Stimulated activated CD8-positive, alpha-beta memory T cell treated with anti-CD3 and anti-CD28 coated beads, Interleukin-12 subunit alpha, Interleukin-12 subunit beta, amount 100 ng/mL, for 24 hours (primary cell): ENCODE measurements at regions not wholly inside any gene's neighbourhood (a gene's known extent, or its start where the extent isn't known, plus 50 kb on each side); places are given as distances from the start of the nearest gene placed in this dataset.

Experiments
- DNase-seq: peaks from one replicate; pipeline ENCODE4 v3.0.0-alpha.2; 2020; ENCODE audit errors: extremely low read depth

DNA sequence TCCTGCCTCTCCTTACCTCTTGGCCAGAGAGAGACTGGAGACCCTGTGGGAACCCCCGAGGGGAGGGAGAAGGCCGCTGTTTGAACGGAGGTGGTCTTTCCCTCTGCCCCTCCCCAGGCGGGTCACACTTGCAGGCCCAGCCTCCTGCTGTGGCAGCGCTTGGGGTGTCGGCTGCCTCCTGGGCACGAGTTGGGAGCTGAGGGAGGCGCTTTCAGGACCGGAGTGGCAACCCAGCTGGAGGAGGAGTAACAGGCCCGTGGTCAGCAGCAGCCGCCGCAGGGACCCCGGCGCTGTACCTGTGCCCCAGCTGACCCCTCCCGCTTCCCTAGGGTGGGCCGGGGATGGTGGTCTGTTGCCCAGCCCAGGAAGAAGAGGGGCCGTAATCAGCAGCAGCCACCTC, 278.3 kb downstream of the SEC14L1 start:
- no peak for DNase-seq

DNA sequence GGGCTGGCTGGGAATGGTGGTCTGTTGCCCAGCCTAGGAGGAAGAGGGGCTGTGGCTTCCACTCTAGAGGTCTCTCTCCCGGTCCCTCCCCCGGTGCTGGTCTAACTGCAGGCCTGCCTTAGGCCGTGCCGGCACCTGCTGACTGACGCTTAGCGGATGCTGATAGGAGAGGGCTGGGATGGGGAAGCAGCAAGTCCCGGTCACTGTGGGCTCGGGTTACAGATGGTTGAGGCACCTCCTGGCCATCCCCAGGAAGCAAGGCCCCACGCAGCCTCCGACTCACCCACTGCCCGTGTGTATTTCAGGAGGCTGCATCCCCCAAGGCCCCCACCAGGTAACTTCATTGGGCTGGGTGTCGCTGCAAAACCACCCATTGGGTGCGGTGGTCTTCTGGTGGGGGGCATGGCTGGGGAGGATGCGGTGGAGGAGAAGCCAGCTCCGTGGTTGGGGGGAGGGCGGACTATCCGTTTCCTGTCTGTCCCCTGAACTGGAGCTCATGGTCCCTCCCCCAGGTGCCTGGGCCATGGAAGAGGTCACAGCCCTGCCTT, 278.9 kb downstream of the SEC14L1 start:
- DNase-seq = no peak

GRCh38 chr17:77420095-77420803, 279.5 kb downstream of the SEC14L1 start:
- no peak for DNase-seq

DNA sequence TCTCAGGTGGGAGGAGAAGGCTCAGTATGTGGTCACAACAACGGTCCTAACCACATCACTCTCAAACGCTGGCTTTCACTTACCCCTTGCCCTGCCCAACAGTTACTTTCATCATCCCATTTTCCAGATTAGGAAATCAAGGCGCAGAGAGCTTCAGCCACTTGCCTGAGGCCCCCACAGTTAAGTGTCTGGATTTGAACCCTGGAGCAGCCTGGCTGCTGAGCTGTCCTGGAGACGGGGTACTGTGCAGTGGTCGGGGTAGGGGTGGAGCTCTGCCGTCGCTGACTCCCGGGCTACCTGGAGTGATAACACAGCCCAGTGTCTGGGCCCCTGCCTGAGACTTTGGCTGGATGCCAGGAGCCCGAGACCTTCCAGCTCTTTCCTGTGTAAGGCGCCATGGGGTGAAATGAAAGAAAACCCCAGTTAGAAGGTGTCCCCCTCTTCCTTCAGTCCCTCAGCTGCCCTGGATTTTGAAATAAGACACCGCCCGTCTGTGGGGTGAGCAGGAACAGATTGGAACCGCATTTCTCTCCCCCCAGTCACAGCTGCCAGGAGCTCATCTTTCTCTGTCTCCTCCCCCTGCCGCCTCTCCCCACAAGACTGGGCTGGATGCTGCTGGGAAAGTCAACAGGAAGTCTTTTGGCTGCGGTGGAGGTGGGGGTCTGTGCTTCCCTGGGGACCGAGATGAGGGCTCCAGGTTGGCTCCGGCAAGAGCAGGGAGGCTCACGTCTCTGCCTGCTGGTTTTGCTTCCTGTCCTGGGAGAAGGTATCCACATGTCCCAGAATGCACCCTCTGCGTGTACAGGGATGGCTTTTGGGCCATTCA, 280.2 kb downstream of the SEC14L1 start:
- DNase-seq = no peak

DNA sequence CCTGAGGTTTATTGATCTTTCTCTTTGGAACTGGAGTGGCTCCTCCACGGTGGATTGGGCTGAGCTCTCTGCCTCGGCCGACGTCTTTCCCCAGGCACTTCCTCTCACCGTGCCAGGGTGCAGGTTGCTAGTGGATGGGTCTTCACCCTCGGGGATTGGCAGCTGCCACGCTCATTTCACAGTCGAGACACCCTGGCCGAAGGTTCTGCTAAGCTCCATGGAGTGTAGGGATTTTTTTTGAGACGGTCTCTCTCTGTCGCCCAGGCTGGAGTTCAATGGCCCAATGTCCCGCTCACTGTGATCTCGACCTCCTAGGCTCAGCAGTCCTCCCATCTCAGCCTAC, 280.8 kb downstream of the SEC14L1 start:
- DNase-seq = no peak

DNA sequence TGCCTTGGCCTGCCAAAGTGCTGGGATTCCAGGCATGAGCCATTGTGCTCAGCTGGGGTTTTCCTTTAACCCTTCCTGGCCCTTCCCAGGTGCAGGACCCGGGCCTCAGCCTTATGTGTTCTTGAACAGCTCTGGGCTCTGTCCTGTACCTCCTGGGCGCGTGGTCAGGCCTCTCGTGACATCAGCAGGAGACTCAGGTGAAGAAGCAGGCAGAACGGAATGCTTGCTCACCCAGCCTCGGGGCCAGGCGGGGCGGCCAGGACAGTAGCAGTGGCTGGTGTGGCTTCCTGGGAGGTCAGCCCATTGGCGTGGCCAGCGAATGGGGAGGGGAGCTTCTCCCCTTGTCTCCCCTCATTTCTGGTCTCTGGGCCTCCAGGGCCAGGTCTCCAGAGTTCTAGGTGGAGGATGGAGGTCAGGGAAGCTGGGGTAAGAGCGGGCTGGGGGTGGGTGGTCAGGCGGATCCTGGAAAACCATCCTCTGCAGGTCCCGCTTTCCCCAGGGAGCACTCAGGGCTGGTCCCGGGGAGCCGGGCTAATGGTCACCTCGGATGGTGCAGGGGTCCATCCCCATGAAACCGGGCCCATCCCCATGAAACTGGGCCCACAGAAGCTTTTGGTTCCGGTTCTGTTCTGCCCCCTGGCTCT, 281.5 kb downstream of the SEC14L1 start:
- DNase-seq = no peak

- no peak for DNase-seq
These were observed 282.0 kb downstream of the SEC14L1 start for GRCh38 chr17:77422748-77423113.

DNA sequence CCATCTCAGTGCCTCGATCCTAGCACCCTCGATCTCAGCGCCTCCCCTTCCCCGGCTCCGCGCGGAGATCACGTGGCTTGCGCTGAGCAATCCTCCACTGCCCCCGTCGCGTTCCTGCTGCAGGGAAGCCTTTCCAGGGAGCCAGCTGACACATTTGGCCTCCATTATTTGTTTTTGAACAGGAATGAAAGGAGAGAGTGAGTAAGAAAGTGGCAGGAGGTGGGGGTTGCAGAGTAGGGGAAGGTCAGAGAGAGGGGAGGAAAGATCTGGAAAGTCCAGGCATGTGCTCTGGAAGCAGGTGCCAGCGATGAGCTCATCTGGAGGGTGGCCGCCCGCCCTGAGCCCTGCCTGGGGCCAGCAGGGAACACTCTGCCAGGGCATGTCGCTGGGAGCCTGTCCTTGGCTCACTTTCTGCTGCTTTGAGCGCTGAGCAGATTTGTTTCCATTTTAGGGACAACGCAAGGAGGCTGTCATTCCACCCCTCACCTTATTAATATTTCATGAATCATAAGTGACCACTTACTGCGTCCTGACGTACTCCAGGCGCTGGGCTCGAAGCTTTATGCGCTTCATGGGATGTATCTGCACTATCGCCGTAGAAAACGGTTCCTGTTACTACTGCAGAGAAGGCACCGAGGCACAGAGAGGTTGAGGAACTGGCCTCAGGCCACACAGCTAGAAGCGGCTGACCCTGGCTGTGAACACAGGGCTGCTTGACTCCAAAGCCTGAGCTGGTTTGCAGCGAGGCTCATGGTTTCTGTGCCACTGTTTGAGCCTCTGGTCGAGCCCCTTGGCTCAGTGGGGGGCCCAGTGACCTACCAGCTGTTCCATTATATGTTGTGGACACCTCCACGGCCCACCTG, 283.1 kb downstream of the SEC14L1 start:
- no peak for DNase-seq

DNA sequence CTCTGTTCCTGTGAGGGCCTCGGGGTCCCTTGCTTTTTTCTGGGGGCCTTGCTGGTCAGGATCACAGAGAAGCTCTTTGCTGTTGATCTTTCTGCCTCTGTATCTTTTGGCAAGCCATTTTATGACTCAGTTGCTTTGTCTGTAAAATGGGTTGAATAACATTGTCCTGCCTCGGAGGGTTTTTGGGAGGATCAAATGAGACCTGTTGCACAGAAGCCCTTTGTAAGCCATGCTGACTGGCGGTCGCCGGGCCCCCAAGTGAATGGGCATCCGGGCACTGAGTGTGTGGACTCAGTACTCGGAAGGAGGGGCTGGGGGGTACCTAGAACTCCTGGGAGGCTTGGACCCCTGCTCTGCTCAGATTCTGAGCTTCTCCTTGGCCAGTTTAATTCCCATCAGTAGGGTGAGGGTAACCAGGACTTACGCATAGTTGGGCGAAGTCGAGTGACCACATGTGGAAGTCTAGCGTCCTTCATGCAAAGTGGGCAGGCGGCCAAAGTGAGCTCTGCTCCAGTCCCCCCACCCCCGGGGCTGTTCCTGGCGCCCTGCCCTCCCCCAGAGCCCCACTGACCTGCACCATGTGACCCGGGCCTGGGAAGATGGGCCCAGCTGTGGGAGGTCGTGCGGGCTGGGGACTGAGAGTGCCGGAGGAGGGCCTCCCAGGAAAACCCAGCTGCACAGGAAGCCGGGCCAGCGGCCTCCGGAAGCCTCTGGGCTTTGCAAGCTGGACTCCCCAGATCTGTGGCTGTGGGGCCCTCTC, 284.0 kb downstream of the SEC14L1 start:
- DNase-seq = no peak

DNA sequence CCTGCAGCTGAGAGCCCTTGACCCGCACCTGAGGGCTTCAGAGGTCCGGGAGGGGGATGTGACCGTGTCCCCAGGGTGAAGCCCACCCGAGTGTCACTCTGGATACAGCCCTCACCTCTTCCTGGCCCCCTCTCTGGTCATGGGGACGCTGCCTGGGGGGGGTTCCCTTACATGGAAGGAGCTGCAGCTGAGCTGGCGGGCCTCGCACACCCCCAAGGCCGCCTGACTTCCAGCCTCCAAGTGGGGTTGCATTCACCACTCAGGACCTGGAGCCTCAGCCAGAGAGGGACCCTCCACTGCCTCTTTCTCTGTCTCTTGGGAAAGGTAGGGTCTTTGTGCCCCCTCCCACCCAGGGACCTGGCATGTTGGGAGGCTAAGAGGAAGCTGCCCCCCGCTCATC, 284.6 kb downstream of the SEC14L1 start:
- no peak for DNase-seq

DNA sequence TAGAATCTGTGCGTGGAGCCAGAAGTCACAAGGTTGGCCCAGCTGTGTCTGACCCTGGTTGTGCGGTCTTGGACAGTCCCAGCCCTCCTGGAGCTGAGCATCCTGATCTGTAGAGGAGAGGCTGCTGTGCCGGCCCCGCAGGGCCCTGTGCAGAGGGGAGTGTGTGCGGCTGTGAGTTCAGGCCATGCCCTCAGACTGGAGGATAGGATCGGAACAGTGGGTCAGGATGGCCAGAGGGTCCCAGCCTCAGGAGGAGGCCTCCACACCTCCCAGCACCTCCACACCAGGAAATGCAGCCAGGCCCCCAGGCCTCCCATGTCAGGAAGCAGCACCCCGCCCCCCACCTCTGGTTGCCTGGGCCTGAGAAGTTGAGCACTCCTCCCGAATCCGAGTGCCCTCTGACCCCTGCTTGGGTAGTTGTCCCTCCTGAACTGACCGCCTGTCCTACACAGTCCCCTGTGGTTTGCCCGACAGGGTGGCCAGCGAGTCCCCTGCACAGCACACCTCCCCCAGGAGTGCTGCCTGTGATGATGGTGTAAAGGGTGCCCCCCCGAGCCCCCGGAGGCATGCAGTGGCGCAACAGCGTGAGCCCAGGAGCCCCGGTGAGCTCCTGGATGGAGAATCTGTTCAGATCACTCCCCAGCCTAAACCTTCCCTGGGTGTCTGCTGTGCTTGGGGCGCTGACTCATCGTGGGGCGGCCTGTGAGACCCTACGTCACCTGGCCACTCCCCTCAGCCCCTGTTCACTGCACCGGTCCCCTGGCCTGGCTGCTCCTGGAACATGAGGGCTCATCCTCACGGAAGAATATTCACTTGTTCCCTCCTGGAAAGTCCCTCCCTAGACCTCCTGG, 285.2 kb downstream of the SEC14L1 start:
- no peak for DNase-seq

GRCh38 chr17:77426676-77427386, 286.1 kb downstream of the SEC14L1 start:
- DNase-seq = no peak

- DNase-seq = no peak
These were observed 286.7 kb downstream of the SEC14L1 start for GRCh38 chr17:77427391-77427991.

GRCh38 chr17:77428020-77428748, 287.4 kb downstream of the SEC14L1 start:
- DNase-seq = no peak

DNA sequence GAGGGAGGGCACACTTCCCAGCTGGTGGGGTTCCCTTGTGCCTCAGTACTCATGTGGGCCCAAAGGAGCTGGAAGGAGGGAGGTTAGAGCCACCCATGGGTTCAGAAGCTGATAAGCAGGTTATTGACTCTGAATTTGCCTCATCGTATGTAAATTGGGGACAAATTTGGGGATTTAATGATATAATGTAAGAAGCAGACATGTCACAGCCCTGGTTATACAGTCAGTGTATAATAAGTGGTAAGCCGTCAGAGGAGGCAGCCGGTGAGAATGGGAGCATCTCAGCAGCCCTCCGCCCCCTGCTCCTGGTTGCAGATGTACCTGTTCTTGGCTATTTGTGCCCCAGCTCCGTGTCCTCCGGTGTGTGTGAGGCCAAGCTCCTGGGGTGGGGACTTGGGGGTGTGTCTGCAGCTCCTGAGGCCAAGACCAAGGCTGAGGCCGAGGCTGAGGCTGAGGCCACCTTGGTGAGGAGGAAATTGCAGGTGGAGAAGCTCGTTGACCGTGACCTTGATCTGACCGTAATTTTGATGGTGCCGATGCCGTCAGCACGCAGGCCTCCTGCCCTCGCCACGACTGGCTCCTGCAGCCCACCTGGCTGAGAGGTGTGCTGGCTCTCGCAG, 288.1 kb downstream of the SEC14L1 start:
- no peak for DNase-seq

DNA sequence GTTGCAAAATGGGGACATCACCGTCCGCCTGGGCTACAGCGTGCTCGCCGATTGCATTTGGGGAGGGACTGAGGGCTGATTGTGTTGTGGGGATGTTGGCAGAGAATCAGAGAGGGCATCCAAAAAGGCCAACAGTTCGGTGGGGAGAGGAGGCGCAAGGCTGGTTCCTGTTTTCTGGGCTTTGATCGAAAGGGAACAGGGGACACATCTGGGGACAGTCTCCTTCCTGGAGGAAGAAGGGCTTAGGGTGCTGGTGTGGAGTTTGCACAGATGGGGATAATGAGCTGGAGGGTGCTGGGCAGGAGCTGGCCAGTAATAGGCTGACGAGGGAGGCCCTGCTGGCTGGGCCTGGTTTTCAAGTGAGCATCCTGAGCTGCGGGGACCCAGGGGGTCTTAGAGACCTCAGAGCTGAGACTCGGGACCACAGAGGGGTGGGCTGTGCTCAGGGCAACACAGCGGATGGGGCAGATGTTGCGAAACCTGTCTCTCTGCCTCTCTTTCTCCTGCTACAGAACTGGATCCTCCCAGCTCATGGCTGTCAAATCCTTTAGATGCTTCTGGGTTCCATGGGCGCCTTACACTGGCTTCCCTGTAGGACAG, 288.7 kb downstream of the SEC14L1 start:
- DNase-seq = no peak

- no peak for DNase-seq
These were observed 289.4 kb downstream of the SEC14L1 start for GRCh38 chr17:77429969-77430752.
